Activated CD4-positive, alpha-beta memory T cell treated with anti-CD3 and anti-CD28 coated beads, Interleukin-2, amount 10 ng/mL, durations not matched to agents 7 days and 5 days (primary cell): ENCODE measurements at regions not wholly inside any gene's neighbourhood (a gene's known extent, or its start where the extent isn't known, plus 50 kb on each side); places are given as distances from the start of the nearest gene placed in this dataset.

ENCODE experiments used
- CTCF ChIA-PET: fragments of 350-600 bp; sonication (Branson Sonifier 250); formaldehyde crosslinking; loops from one replicate; lab custom pipeline; 2021; ENCODE audit warnings: antibody characterized with exemption, inconsistent platforms; lab: Charles Lee
- POLR2A ChIA-PET: fragments of 350-600 bp; sonication (Branson Sonifier 250); formaldehyde crosslinking; loops from one replicate; lab custom pipeline; 2021; ENCODE audit warnings: antibody characterized with exemption; lab: Charles Lee
- DNase-seq: peaks from one replicate; pipeline ENCODE4 v3.0.0-alpha.2; 2020
- H3K27ac Mint-ChIP-seq: one replicate; pipeline ENCODE4 v1.8.0; 2021; ENCODE audit warnings: mild to moderate bottlenecking, mixed read lengths
- H3K27me3 Mint-ChIP-seq: one replicate; pipeline ENCODE4 v1.8.0; 2021; ENCODE audit warnings: mixed read lengths
- H3K36me3 Mint-ChIP-seq: one replicate; pipeline ENCODE4 v1.8.0; 2021; ENCODE audit warnings: low read depth, mixed read lengths
- H3K4me1 Mint-ChIP-seq: one replicate; pipeline ENCODE4 v1.8.0; 2021; ENCODE audit warnings: mixed read lengths
- H3K4me3 Mint-ChIP-seq: one replicate; pipeline ENCODE4 v1.8.0; 2021; ENCODE audit warnings: mild to moderate bottlenecking, mixed read lengths
- H3K9me3 Mint-ChIP-seq: one replicate; pipeline ENCODE4 v1.8.0; 2021; ENCODE audit warnings: mixed read lengths

- H3K27me3 Mint-ChIP-seq, result no peaks in the 10 kb centered on the region
- no peak overlapping the region for H3K27ac Mint-ChIP-seq
- CTCF ChIA-PET, result no interaction called here
- no peak for DNase-seq
- H3K4me3 Mint-ChIP-seq, result no peak overlapping the region
- H3K4me1 Mint-ChIP-seq, result no peaks in the 10 kb centered on the region
- POLR2A ChIA-PET, result no interaction called here
- no peaks in the 10 kb centered on the region for H3K36me3 Mint-ChIP-seq
- peaks cover 3% of the 10 kb centered on the region for H3K9me3 Mint-ChIP-seq
Measured at GRCh38 chr9:81174023-81174422, 515.3 kb downstream of the TLE1 start.

GRCh38 chr9:81171689-81172088 lies 517.7 kb downstream of the TLE1 start:
- DNase-seq, result no peak
- ChIA-PET CTCF (no interaction called here), POLR2A (no interaction called here)
- no peaks in the 10 kb centered on the region for H3K36me3 Mint-ChIP-seq
- no peak overlapping the region for H3K4me3 Mint-ChIP-seq
- no peaks in the 10 kb centered on the region for H3K4me1 Mint-ChIP-seq
- H3K9me3 Mint-ChIP-seq, result peaks cover 7% of the 10 kb centered on the region
- H3K27me3 Mint-ChIP-seq, result no peaks in the 10 kb centered on the region
- H3K27ac Mint-ChIP-seq, result no peak overlapping the region

GRCh38 chr9:81162361-81162760 lies 527.0 kb downstream of the TLE1 start:
- no peak overlapping the region for H3K4me3 Mint-ChIP-seq
- ChIA-PET CTCF (no interaction called here), POLR2A (no interaction called here)
- no peak overlapping the region for H3K27ac Mint-ChIP-seq
- H3K36me3 Mint-ChIP-seq, result no peaks in the 10 kb centered on the region
- DNase-seq, result no peak
- no peaks in the 10 kb centered on the region for H3K27me3 Mint-ChIP-seq
- H3K4me1 Mint-ChIP-seq, result no peaks in the 10 kb centered on the region
- peaks cover 23% of the 10 kb centered on the region for H3K9me3 Mint-ChIP-seq

- DNase-seq, result no peak
- no peaks in the 10 kb centered on the region for H3K27me3 Mint-ChIP-seq
- H3K4me3 Mint-ChIP-seq, result no peak overlapping the region
- ChIA-PET POLR2A (no interaction called here), CTCF (no interaction called here)
- H3K4me1 Mint-ChIP-seq, result no peaks in the 10 kb centered on the region
- H3K36me3 Mint-ChIP-seq, result no peaks in the 10 kb centered on the region
- no peak overlapping the region for H3K27ac Mint-ChIP-seq
- peaks cover 7% of the 10 kb centered on the region for H3K9me3 Mint-ChIP-seq
Measured at GRCh38 chr9:81156381-81156780, 533.0 kb downstream of the TLE1 start.

- no peaks in the 10 kb centered on the region for H3K4me1 Mint-ChIP-seq
- peaks cover 2% of the 10 kb centered on the region for H3K9me3 Mint-ChIP-seq
- no peak overlapping the region for H3K27ac Mint-ChIP-seq
- ChIA-PET CTCF (no interaction called here), POLR2A (no interaction called here)
- H3K36me3 Mint-ChIP-seq, result no peaks in the 10 kb centered on the region
- no peaks in the 10 kb centered on the region for H3K27me3 Mint-ChIP-seq
- DNase-seq, result no peak
- no peak overlapping the region for H3K4me3 Mint-ChIP-seq
Measured at GRCh38 chr9:81150016-81150625, 539.2 kb downstream of the TLE1 start.

GRCh38 chr9:81146684-81147337 lies 542.5 kb downstream of the TLE1 start:
- no peaks in the 10 kb centered on the region for H3K27me3 Mint-ChIP-seq
- no peak overlapping the region for H3K27ac Mint-ChIP-seq
- H3K4me3 Mint-ChIP-seq, result no peak overlapping the region
- DNase-seq, result no peak
- no peaks in the 10 kb centered on the region for H3K36me3 Mint-ChIP-seq
- ChIA-PET CTCF (no interaction called here), POLR2A (no interaction called here)
- H3K4me1 Mint-ChIP-seq, result no peaks in the 10 kb centered on the region
- peaks cover 6% of the 10 kb centered on the region for H3K9me3 Mint-ChIP-seq

- no peak overlapping the region for H3K4me3 Mint-ChIP-seq
- H3K4me1 Mint-ChIP-seq, result no peaks in the 10 kb centered on the region
- H3K9me3 Mint-ChIP-seq, result peaks cover 6% of the 10 kb centered on the region
- DNase-seq, result no peak
- no peaks in the 10 kb centered on the region for H3K27me3 Mint-ChIP-seq
- no peaks in the 10 kb centered on the region for H3K36me3 Mint-ChIP-seq
- ChIA-PET CTCF (no interaction called here), POLR2A (no interaction called here)
- no peak overlapping the region for H3K27ac Mint-ChIP-seq
Measured at GRCh38 chr9:81146241-81146640, 543.1 kb downstream of the TLE1 start.

GRCh38 chr9:81145331-81145963 lies 543.9 kb downstream of the TLE1 start:
- H3K9me3 Mint-ChIP-seq, result peaks cover 6% of the 10 kb centered on the region
- H3K4me1 Mint-ChIP-seq, result no peaks in the 10 kb centered on the region
- ChIA-PET POLR2A (no interaction called here), CTCF (no interaction called here)
- no peak overlapping the region for H3K27ac Mint-ChIP-seq
- H3K4me3 Mint-ChIP-seq, result no peak overlapping the region
- H3K36me3 Mint-ChIP-seq, result no peaks in the 10 kb centered on the region
- DNase-seq, result no peak
- no peaks in the 10 kb centered on the region for H3K27me3 Mint-ChIP-seq

GRCh38 chr9:81141961-81142360 lies 547.4 kb downstream of the TLE1 start:
- H3K27me3 Mint-ChIP-seq, result no peaks in the 10 kb centered on the region
- ChIA-PET CTCF (no interaction called here), POLR2A (no interaction called here)
- H3K9me3 Mint-ChIP-seq, result peaks cover 3% of the 10 kb centered on the region
- no peak overlapping the region for H3K4me3 Mint-ChIP-seq
- no peak for DNase-seq
- no peaks in the 10 kb centered on the region for H3K36me3 Mint-ChIP-seq
- no peak overlapping the region for H3K27ac Mint-ChIP-seq
- no peaks in the 10 kb centered on the region for H3K4me1 Mint-ChIP-seq

GRCh38 chr9:81137976-81138568 lies 551.3 kb downstream of the TLE1 start:
- ChIA-PET POLR2A (no interaction called here), CTCF (no interaction called here)
- Mint-ChIP-seq H3K36me3 (no peaks in the 10 kb centered on the region), H3K27me3 (no peaks in the 10 kb centered on the region), H3K4me1 (no peaks in the 10 kb centered on the region), H3K9me3 (peaks cover 10% of the 10 kb centered on the region), H3K27ac (no peak overlapping the region), H3K4me3 (no peak overlapping the region)
- no peak for DNase-seq

- Mint-ChIP-seq H3K9me3 (peaks cover 27% of the 10 kb centered on the region), H3K36me3 (no peaks in the 10 kb centered on the region), H3K27me3 (no peaks in the 10 kb centered on the region), H3K4me3 (no peak overlapping the region), H3K27ac (no peak overlapping the region), H3K4me1 (no peaks in the 10 kb centered on the region)
- no peak for DNase-seq
- ChIA-PET CTCF (no interaction called here), POLR2A (no interaction called here)
Measured at GRCh38 chr9:81132796-81133195, 556.6 kb downstream of the TLE1 start.

GRCh38 chr9:81132318-81132717 lies 557.0 kb downstream of the TLE1 start:
- POLR2A ChIA-PET, result no interaction called here

GRCh38 chr9:81128701-81129100 lies 560.6 kb downstream of the TLE1 start:
- Mint-ChIP-seq H3K27ac (no peak overlapping the region), H3K36me3 (no peaks in the 10 kb centered on the region), H3K4me1 (no peaks in the 10 kb centered on the region), H3K9me3 (peaks cover 24% of the 10 kb centered on the region), H3K27me3 (no peaks in the 10 kb centered on the region), H3K4me3 (no peak overlapping the region)
- DNase-seq, result no peak
- POLR2A ChIA-PET, result no interaction called here
- CTCF ChIA-PET, result no interaction called here

More at GRCh38 chr9:81132318-81132717, 557.0 kb downstream of the TLE1 start:
- Mint-ChIP-seq H3K27me3 (no peaks in the 10 kb centered on the region), H3K4me1 (no peaks in the 10 kb centered on the region), H3K36me3 (no peaks in the 10 kb centered on the region), H3K27ac (no peak overlapping the region), H3K4me3 (no peak overlapping the region), H3K9me3 (peaks cover 27% of the 10 kb centered on the region)
- DNase-seq, result no peak
- CTCF ChIA-PET, result no interaction called here
